Suppressor macrophage (primary cell): ENCODE measurements at regions not wholly inside any gene's neighbourhood (a gene's known extent, or its start where the extent isn't known, plus 50 kb on each side); places are given as distances from the start of the nearest gene placed in this dataset.

Source experiments
- DNase-seq, 4 experiments: peaks; one replicate each; pipeline ENCODE4 v3.0.0-alpha.2; 2020 to 2022

GRCh38 chr5:120354126-120354525, 110.0 kb upstream of the PRR16 start:
- DNase-seq, result no peak

GRCh38 chr5:120358949-120359348, 105.2 kb upstream of the PRR16 start:
- no peak for DNase-seq

DNA sequence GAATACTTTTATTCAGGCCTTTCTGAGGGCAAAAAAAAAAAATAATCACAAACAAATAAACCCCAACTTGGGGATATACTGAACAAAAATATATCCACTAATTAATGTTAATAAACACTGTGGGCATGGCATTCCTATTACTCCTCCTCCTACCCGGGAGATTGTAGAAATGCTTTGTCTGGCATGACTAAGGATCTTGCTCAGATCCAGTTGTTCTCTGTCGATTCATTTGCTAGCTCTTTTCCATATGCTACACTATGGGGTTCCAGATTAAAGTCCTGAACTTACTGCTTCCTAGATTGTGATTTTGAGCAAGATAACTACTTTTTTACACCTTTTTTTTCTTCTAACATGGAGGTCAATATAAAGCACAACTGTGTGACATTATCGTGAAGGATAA, 102.2 kb upstream of the PRR16 start:
- no peak for DNase-seq

DNA sequence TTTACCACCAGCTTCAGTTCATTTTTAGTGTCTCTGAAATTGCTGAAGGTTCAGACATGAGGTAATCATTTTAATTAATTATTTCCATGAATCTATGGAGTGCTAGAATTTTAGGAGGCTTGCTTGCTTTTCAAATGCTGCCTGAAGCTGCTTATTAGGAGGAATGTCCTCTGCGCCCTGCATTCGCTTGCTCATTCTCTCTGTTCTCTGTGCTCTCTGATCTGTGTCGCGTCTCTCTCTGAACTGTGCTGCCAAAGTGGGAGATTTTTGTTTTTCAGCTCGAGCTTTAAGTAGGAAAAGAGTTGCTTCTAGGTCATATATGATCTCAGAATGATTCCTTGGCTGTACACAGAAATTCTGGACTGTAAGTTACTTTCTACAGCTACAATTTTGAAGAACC, 101.7 kb upstream of the PRR16 start:
- DNase-seq, result no peak

- peak in 1 of 4 experiments; percentile 2 for DNase-seq
Observed at GRCh38 chr5:120365656-120366446, 98.2 kb upstream of the PRR16 start.

- no peak for DNase-seq
Observed at GRCh38 chr5:120367896-120368634, 96.0 kb upstream of the PRR16 start.

DNA sequence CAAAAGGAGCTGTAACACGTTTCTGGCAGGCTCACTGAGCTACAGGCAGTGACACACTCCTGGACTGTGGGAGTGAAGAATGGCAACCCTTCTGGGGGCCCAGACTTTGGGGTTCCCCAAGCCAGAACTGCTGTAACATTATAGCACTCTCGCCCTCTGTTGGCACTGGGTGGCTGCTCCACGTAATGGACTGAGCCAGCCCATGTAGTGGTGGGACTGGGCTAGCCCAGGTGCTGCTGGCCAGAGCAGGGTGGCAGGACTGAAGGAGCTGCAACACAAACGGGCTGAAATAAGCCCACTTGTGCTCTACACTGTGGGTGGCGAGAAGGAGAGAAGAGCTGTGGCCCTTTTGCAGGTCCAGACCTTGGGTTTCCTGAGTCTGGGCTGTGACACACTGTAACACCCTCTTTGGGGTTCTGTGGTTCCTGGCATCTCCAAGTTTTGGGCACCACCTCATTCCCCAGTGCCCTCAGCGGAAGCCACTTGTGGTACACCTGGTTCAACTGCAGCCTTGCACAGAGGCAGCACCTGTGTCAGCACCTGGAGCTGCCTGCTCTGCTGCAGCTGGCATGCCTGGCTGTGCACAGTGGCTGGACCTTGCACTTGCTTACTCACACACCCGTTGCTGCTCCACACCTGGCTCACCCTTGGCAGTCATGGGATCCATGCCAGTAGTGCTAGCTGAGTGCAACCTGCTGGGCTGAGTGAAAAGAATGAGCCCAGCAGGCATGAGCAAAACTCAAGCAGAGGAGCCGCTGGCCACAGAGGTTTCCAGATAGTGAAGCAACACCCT, 95.0 kb upstream of the PRR16 start:
- DNase-seq, result no peak

GRCh38 chr5:120372899-120373298, 91.2 kb upstream of the PRR16 start:
- DNase-seq, result no peak

- no peak for DNase-seq
Observed at GRCh38 chr5:120375248-120375647, 88.9 kb upstream of the PRR16 start.

GRCh38 chr5:120380644-120381043, 83.5 kb upstream of the PRR16 start:
- DNase-seq, result no peak

- no peak for DNase-seq
Observed at GRCh38 chr5:120382833-120383232, 81.3 kb upstream of the PRR16 start.

DNA sequence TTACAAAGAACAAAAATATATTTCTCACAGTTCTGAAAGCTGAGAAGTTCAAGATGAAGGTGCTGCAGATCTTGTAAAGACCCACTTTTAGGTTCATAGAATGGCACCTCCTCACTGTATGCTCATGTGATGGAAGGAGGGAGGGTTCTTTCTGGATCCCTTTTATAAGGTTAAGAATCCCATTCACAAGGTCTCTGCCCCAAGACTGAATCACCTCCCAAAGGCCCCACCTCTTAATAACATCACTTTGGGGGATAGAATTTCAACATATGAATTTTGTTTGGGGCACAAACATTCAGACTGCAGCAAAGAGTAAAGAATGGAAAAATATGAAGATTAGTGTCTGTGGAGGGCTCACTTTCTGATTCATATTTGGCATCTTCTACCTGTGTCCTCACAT, 77.1 kb upstream of the PRR16 start:
- DNase-seq, result no peak

- DNase-seq, result peak; percentile 33 to 87 (median 66)
Observed at GRCh38 chr5:120388016-120388781, 75.9 kb upstream of the PRR16 start.

DNA sequence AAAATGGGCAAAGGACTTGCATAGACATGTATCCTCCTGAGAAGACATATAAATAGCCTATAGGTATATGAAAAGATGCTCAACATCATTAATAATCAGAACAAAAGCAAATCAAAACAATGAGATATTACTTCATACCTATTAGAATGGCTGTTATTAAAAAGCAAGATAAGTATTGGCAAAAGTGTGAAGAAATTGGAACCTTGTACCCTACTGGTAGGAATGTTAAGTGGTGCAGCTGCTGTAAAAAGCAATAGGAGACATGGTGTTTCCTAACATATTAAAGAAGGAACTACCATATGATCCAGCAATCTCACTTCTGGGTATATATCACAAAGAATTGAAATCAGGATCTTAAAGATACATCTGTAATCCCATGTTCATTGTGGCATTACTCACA, 69.8 kb upstream of the PRR16 start:
- no peak for DNase-seq

- no peak for DNase-seq
Observed at GRCh38 chr5:120396186-120396585, 67.9 kb upstream of the PRR16 start.

- peak in 2 of 4 experiments; percentile 16 to 17 for DNase-seq
Observed at GRCh38 chr5:120400356-120400755, 63.7 kb upstream of the PRR16 start.

DNA sequence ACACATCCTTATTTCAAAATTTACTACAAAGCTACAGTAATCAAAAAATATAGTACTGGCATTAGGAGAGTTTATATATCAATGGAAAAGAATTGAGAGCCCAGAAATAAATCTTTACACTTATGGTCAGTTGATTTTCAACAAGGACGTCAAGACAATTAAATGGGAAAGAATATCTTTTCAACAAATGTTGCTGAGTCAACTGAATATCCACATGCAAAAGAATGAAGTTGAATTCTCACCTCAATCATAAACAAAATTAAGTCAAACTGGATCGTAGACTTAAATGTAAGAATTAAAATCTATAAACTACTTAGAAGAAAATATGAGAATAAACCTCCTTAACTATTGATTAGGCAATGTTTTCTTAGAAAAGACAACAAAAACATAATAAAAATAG, 61.5 kb upstream of the PRR16 start:
- DNase-seq, result no peak

- peak in 3 of 4 experiments; percentile 11 to 77 (median 77) for DNase-seq
Observed at GRCh38 chr5:120405286-120405864, 58.7 kb upstream of the PRR16 start.

- DNase-seq, result peak; percentile 20 to 78 (median 52)
Observed at GRCh38 chr5:120405923-120406322, 58.2 kb upstream of the PRR16 start.

GRCh38 chr5:120413686-120414085, 50.4 kb upstream of the PRR16 start:
- no peak for DNase-seq
